ENCODE measurements at regions not wholly inside any gene's neighbourhood (a gene's known extent, or its start where the extent isn't known, plus 50 kb on each side); places are given as distances from the start of the nearest gene placed in this dataset.

DNA sequence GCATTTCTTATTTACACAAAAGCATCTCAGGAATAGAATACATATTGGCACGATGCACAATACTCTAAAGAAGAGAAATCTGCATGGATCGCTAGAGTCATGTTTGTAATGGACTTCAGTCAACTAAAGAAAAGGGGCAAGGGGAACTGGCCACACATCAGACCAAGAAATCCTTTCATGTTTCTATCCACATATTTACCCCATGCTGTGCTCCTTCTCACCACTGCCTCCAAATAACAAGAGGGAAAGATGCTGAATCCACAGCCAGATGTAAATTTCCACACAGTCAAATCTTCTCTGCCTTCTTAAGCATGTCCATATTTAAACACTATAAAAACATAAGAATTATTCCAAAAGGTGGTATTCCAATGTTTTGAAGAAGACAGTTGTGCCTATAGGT lies 67.6 kb downstream of the COX18 start:
- no peaks in the 10 kb centered on the region for H3K27me3 ChIP-seq
- no peak overlapping the region for H3K4me3 ChIP-seq
- DNase-seq, result no peak
- no peaks in the 10 kb centered on the region for H3K9me3 ChIP-seq
- no peak for TF ChIP-seq POLR2A (IDR thresholded peaks at IDR 0.05)
- TF ChIP-seq, protein P1, sequence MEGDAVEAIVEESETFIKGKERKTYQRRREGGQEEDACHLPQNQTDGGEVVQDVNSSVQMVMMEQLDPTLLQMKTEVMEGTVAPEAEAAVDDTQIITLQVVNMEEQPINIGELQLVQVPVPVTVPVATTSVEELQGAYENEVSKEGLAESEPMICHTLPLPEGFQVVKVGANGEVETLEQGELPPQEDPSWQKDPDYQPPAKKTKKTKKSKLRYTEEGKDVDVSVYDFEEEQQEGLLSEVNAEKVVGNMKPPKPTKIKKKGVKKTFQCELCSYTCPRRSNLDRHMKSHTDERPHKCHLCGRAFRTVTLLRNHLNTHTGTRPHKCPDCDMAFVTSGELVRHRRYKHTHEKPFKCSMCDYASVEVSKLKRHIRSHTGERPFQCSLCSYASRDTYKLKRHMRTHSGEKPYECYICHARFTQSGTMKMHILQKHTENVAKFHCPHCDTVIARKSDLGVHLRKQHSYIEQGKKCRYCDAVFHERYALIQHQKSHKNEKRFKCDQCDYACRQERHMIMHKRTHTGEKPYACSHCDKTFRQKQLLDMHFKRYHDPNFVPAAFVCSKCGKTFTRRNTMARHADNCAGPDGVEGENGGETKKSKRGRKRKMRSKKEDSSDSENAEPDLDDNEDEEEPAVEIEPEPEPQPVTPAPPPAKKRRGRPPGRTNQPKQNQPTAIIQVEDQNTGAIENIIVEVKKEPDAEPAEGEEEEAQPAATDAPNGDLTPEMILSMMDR (IDR thresholded peaks at IDR 0.05), result no peak
- no peaks in the 10 kb centered on the region for H3K36me3 ChIP-seq (replicated peaks in 1 of 2; ENCODE audit: insufficient read depth in 1 of 2, low read depth in 2 of 2)
- 45 to 46% methylated on average over 2 of the region's 2 CpGs for WGBS, 2 donors
- intact Hi-C loops (cut with DNase I), result no loop called here
- no peak for ATAC-seq
- H3K4me1 ChIP-seq, result no peaks in the 10 kb centered on the region
- H3K27ac ChIP-seq, result no peak overlapping the region

DNA sequence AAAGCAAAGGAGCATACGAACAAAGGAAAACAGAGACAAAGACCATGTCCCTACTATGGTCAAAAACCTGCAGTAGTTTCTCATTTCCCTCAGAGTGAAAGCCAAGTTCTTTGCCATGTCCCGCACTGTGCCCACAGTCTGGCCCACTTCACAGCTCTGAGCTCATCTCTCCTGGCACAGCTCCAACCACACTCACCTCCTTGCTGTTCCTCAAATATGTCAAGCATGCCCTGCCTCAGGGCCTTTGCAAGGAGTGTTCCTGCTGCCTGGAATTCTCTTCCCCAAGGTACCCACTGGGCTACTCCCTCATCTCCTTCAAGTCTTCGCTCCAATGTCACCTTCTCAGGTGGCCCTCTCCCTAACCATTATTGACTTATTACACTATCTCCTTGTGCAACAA lies 72.1 kb downstream of the COX18 start:
- TF ChIP-seq, protein P1 (IDR thresholded peaks at IDR 0.05), result no peak
- no peak for TF ChIP-seq POLR2A (IDR thresholded peaks at IDR 0.05)
- no peaks in the 10 kb centered on the region for H3K4me1 ChIP-seq
- no peaks in the 10 kb centered on the region for H3K36me3 ChIP-seq (replicated peaks in 1 of 2; ENCODE audit: insufficient read depth in 1 of 2, low read depth in 2 of 2)
- no peak overlapping the region for H3K4me3 ChIP-seq
- DNase-seq (no peak), ATAC-seq (no peak)
- no peaks in the 10 kb centered on the region for H3K9me3 ChIP-seq
- no peaks in the 10 kb centered on the region for H3K27me3 ChIP-seq
- intact Hi-C loops (cut with DNase I), result no loop called here
- H3K27ac ChIP-seq, result no peak overlapping the region
- WGBS, 2 donors, result 72 to 79% methylated on average over 3 of the region's 3 CpGs

DNA sequence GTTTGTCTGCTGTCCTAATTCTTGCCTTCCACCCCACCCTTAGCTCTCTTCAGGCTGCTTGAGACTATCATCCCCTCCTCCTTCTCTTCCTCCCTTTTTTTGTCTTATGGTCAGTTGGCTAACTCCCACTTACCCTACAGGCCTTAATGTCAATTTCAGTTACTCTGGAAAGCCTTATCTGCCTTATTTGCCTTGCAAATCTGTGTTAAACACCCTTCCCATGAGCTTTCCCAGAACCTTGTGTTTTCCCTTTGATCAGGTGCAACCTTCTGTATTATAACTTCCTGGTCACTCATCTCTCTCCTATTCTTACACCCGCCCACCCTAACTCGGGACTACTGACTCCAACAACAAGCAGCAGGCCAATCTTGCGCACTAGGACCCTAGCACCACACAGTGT lies 74.8 kb downstream of the COX18 start:
- intact Hi-C loops (cut with DNase I), result no loop called here
- DNase-seq, result no peak
- no peak for ATAC-seq
- no peaks in the 10 kb centered on the region for H3K4me1 ChIP-seq
- 67 to 72% methylated on average over 3 of the region's 3 CpGs for WGBS, 2 donors
- H3K27me3 ChIP-seq, result no peaks in the 10 kb centered on the region
- TF ChIP-seq POLR2A (IDR thresholded peaks at IDR 0.05), result no peak
- TF ChIP-seq, protein P1 (IDR thresholded peaks at IDR 0.05), result no peak
- no peaks in the 10 kb centered on the region for H3K9me3 ChIP-seq
- H3K36me3 ChIP-seq (replicated peaks in 1 of 2; ENCODE audit: insufficient read depth in 1 of 2, low read depth in 2 of 2), result no peaks in the 10 kb centered on the region
- H3K4me3 ChIP-seq, result no peak overlapping the region
- H3K27ac ChIP-seq, result no peak overlapping the region

DNA sequence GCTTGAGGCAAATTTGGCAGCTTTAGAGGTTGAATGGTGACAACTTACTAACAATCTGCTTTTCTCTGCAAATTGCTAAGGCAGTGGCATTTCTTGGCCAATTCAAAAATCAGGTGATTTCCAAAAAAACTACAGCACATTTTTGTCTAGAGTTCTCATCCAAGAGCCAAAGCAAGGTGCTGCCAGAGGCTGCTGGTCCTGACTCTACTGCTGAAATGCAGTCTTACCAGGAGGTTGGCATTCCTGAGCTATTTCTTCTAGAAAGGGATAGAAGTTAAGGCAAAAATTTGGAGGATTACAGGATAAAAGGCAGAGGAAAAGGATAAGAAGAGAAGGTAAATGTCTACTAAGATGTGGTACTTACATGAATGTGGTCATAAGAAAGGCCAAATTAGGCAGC lies 75.6 kb downstream of the COX18 start:
- intact Hi-C loops (cut with DNase I), result no loop called here
- Histone ChIP-seq H3K36me3 (replicated peaks in 1 of 2; ENCODE audit: insufficient read depth in 1 of 2, low read depth in 2 of 2) (no peaks in the 10 kb centered on the region), H3K4me3 (no peak overlapping the region), H3K9me3 (no peaks in the 10 kb centered on the region), H3K27me3 (no peaks in the 10 kb centered on the region), H3K4me1 (no peaks in the 10 kb centered on the region), H3K27ac (no peak overlapping the region)
- TF ChIP-seq, protein P1 (IDR thresholded peaks at IDR 0.05), result no peak
- TF ChIP-seq POLR2A (IDR thresholded peaks at IDR 0.05), result no peak
- ATAC-seq (no peak), DNase-seq (no peak)

DNA sequence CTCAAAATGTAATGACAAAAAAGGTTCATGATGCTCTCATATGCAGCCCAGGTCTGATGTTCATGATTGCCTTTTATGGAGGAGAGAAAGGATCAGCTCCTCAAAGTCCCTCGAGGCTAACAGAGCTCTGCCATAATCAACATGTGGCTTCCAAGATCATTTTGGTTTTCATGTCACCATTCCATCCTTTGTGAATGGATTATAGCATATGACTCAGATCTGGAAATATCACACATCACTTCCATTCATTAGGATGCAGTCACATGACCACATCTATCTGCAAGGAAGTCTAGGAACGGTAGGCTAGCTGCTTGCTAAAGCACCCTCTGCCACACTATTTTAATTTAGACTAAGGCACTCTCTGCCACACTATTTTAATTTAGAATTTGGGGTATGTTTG lies 77.6 kb downstream of the COX18 start:
- TF ChIP-seq POLR2A (IDR thresholded peaks at IDR 0.05), result no peak
- TF ChIP-seq, protein P1 (IDR thresholded peaks at IDR 0.05), result no peak
- DNase-seq (no peak), ATAC-seq (no peak)
- 58 to 70% methylated on average over 2 of the region's 2 CpGs for WGBS, 2 donors
- H3K4me3 ChIP-seq, result no peak overlapping the region
- H3K27ac ChIP-seq, result no peak overlapping the region
- H3K4me1 ChIP-seq, result no peaks in the 10 kb centered on the region
- H3K36me3 ChIP-seq (replicated peaks in 1 of 2; ENCODE audit: insufficient read depth in 1 of 2, low read depth in 2 of 2), result no peaks in the 10 kb centered on the region
- no peaks in the 10 kb centered on the region for H3K27me3 ChIP-seq
- H3K9me3 ChIP-seq, result no peaks in the 10 kb centered on the region
- intact Hi-C loops (cut with DNase I), result no loop called here

Measured in body of pancreas (tissue), 4 donors.